ENCODE measurements at regions not wholly inside any gene's neighbourhood (a gene's known extent, or its start where the extent isn't known, plus 50 kb on each side); places are given as distances from the start of the nearest gene placed in this dataset.

GRCh38 chr14:94880106-94880505 is 110.2 kb upstream of the GSC start:
- H3K36me3 ChIP-seq = no peaks in the 10 kb centered on the region
- H3K4me1 ChIP-seq = no peaks in the 10 kb centered on the region
- TF ChIP-seq POLR2A (IDR thresholded peaks at IDR 0.05) (no peak), CTCF (IDR thresholded peaks at IDR 0.05 in 4 of 5, conservative IDR thresholded peaks at IDR 0.05 in 1 of 5) (no peak)
- ATAC-seq (no peak), DNase-seq (no peak)
- in situ Hi-C loops (cut with MboI; ENCODE audit: low sequenced_read_pairs in 4 of 4) = no loop called here
- no peak overlapping the region for H3K4me3 ChIP-seq
- H3K27me3 ChIP-seq = no peaks in the 10 kb centered on the region
- intact Hi-C loops (cut with DNase I; ENCODE audit: low total_unique reads) = no loop called here
- H3K27ac ChIP-seq = no peak overlapping the region
- no peaks in the 10 kb centered on the region for H3K9me3 ChIP-seq

DNA sequence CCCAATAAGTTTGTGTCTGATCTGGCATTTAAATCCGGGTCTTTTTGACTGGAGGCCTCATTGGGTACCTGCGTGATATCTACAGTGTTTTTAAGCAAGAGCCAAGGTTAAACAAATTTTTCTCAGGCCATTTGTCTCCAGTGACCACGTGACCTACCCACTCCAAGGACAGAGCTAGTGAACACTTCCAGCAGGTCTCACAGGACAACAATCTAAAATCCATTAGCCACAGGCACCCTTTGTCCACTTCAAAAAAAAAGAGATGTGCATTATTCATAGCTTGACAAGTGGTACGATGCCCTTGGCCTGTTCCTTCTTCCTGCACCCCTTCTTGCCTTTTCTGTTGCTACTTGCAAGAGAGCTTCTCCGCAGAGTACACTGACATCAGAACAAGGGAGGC is 109.6 kb upstream of the GSC start:
- Histone ChIP-seq H3K9me3 (no peaks in the 10 kb centered on the region), H3K4me3 (no peak overlapping the region), H3K27ac (no peak overlapping the region), H3K36me3 (no peaks in the 10 kb centered on the region), H3K4me1 (no peaks in the 10 kb centered on the region), H3K27me3 (no peaks in the 10 kb centered on the region)
- in situ Hi-C loops (cut with MboI; ENCODE audit: low sequenced_read_pairs in 4 of 4) (no loop called here), intact Hi-C loops (cut with DNase I; ENCODE audit: low total_unique reads) (no loop called here)
- TF ChIP-seq POLR2A (IDR thresholded peaks at IDR 0.05) (no peak), CTCF (IDR thresholded peaks at IDR 0.05 in 4 of 5, conservative IDR thresholded peaks at IDR 0.05 in 1 of 5) (no peak)
- ATAC-seq = no peak
- no peak for DNase-seq

DNA sequence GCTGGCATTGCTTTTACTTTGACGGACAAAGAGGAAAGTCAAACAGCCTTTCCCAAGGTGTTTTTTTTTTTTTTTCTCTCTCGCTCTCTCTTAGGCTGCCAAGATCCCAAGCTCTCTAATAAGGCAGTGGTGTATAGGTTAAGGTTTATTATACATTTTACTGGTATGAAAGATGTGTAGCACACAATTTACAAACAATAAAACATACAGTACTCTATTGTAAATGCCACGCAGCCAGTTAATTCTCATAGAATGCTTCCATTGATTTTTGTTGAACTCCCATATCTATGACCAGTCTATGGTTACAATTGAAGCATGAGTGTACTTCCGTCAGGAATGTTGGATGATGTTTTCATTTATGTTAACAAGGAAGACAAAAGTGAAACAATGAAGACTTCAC is 106.4 kb upstream of the GSC start:
- no peaks in the 10 kb centered on the region for H3K4me1 ChIP-seq
- no peak for DNase-seq
- TF ChIP-seq POLR2A (IDR thresholded peaks at IDR 0.05) (no peak), CTCF (IDR thresholded peaks at IDR 0.05 in 4 of 5, conservative IDR thresholded peaks at IDR 0.05 in 1 of 5) (no peak)
- no peak overlapping the region for H3K4me3 ChIP-seq
- intact Hi-C loops (cut with DNase I; ENCODE audit: low total_unique reads) = no loop called here
- in situ Hi-C loops (cut with MboI; ENCODE audit: low sequenced_read_pairs in 4 of 4) = no loop called here
- H3K27me3 ChIP-seq = peaks cover 0 to 3% (median 0%) of the 10 kb centered on the region in 3 donors
- no peak for ATAC-seq
- H3K36me3 ChIP-seq = no peaks in the 10 kb centered on the region
- H3K27ac ChIP-seq = no peak overlapping the region
- H3K9me3 ChIP-seq = no peaks in the 10 kb centered on the region

DNA sequence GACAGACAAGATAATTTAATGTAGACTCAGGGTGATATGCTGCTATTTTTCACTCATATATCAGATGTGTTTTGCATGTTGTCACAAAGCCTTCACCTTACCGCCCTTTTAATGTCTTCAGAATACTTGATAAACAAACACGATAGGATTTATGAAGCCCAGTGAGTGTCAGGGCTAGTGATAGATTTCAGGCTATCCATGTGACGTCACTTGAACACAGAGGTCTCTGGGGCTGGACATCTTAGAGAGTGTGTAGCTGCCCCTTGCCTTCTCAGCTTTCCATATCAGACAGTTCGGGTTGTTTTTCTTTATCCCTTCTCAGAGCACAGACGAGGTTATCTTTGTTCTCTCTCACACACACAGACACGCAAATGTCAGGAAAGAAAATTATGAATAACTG is 105.3 kb upstream of the GSC start:
- intact Hi-C loops (cut with DNase I; ENCODE audit: low total_unique reads) = no loop called here
- Histone ChIP-seq H3K4me3 (no peak overlapping the region), H3K27ac (no peak overlapping the region), H3K9me3 (no peaks in the 10 kb centered on the region), H3K36me3 (no peaks in the 10 kb centered on the region), H3K27me3 (peaks cover 0 to 3% (median 0%) of the 10 kb centered on the region in 3 donors), H3K4me1 (no peaks in the 10 kb centered on the region)
- in situ Hi-C loops (cut with MboI; ENCODE audit: low sequenced_read_pairs in 4 of 4) = no loop called here
- DNase-seq = no peak
- TF ChIP-seq CTCF (IDR thresholded peaks at IDR 0.05 in 4 of 5, conservative IDR thresholded peaks at IDR 0.05 in 1 of 5) = no peak
- TF ChIP-seq POLR2A (IDR thresholded peaks at IDR 0.05) = no peak
- ATAC-seq = no peak

GRCh38 chr14:94868772-94869072 is 98.8 kb upstream of the GSC start:
- peaks cover 0 to 12% (median 10%) of the 10 kb centered on the region in 3 donors for H3K27me3 ChIP-seq
- no peak for TF ChIP-seq POLR2A (IDR thresholded peaks at IDR 0.05)
- no peak for TF ChIP-seq CTCF (IDR thresholded peaks at IDR 0.05 in 4 of 5, conservative IDR thresholded peaks at IDR 0.05 in 1 of 5)
- H3K36me3 ChIP-seq = no peaks in the 10 kb centered on the region
- no peaks in the 10 kb centered on the region for H3K9me3 ChIP-seq
- no peak overlapping the region for H3K27ac ChIP-seq
- intact Hi-C loops (cut with DNase I; ENCODE audit: low total_unique reads) (no loop called here), in situ Hi-C loops (cut with MboI; ENCODE audit: low sequenced_read_pairs in 4 of 4) (no loop called here)
- H3K4me1 ChIP-seq = no peaks in the 10 kb centered on the region
- H3K4me3 ChIP-seq = no peak overlapping the region
- DNase-seq (no peak), ATAC-seq (no peak)

Data from gastrocnemius medialis (tissue), 4 donors.